ENCODE measurements at regions not wholly inside any gene's neighbourhood (a gene's known extent, or its start where the extent isn't known, plus 50 kb on each side); places are given as distances from the start of the nearest gene placed in this dataset.

- Mint-ChIP-seq H3K4me3 (no peak overlapping the region), H3K27ac (no peak overlapping the region), H3K36me3 (ENCODE audit: insufficient read depth in 1 of 3, low read depth in 3 of 3) (no peaks in the 10 kb centered on the region), H3K27me3 (ENCODE audit: low read depth) (no peaks in the 10 kb centered on the region), H3K4me1 (no peaks in the 10 kb centered on the region), H3K9me3 (no peaks in the 10 kb centered on the region)
- Histone ChIP-seq H2BK15ac (ENCODE audit: low read depth, low read length) (no peak overlapping the region), H2AK5ac (ENCODE audit: insufficient read length, low read length) (no peak overlapping the region), H2BK20ac (ENCODE audit: low read depth, low read length, poor library complexity, severe bottlenecking) (no peak overlapping the region), H2BK5ac (ENCODE audit: insufficient read length, low read length) (no peak overlapping the region), H3K79me2 (ENCODE audit: insufficient read depth, low read length) (no peaks in the 10 kb centered on the region), H4K91ac (ENCODE audit: insufficient read length, low read depth, low read length) (no peak overlapping the region), H3K23ac (ENCODE audit: insufficient read length, low read depth, low read length) (no peak overlapping the region), H3K4me2 (ENCODE audit: insufficient read depth, insufficient read length, low read length) (no peak overlapping the region), H3T11ph (ENCODE audit: low read length) (no peak overlapping the region), H3K9ac (ENCODE audit: extremely low read depth, insufficient read length, low read length) (no peak overlapping the region), H2BK120ac (ENCODE audit: low read depth, low read length, poor library complexity, severe bottlenecking) (no peak overlapping the region), H3K14ac (ENCODE audit: insufficient read depth, low read length) (no peak overlapping the region), H3K56ac (ENCODE audit: insufficient read length, low read depth, low read length) (no peak overlapping the region), H4K8ac (replicated peaks; ENCODE audit: insufficient read length, low read depth, low read length) (no peak overlapping the region), H3K23me2 (ENCODE audit: insufficient read length, low read depth, low read length, poor library complexity, severe bottlenecking) (no peaks in the 10 kb centered on the region), H3K4ac (ENCODE audit: low read depth, low read length) (no peak overlapping the region), H3K18ac (ENCODE audit: insufficient read length, low read depth, low read length) (no peak overlapping the region), H2BK12ac (ENCODE audit: insufficient read length, low read depth, low read length) (no peak overlapping the region), H4K20me1 (ENCODE audit: control insufficient read depth, insufficient read depth, insufficient read length) (no peaks in the 10 kb centered on the region), H2AFZ (ENCODE audit: low read length) (no peak overlapping the region), H3K9me3 (ENCODE audit: control insufficient read depth, low read depth, low read length) (no peaks in the 10 kb centered on the region), H3K79me1 (ENCODE audit: insufficient read depth, low read depth, low read length, poor library complexity, severe bottlenecking) (no peaks in the 10 kb centered on the region), H3K4me1 (ENCODE audit: insufficient read depth, low read length) (no peaks in the 10 kb centered on the region), H4K5ac (ENCODE audit: insufficient read length, low read depth, low read length) (no peak overlapping the region), H3K27ac (ENCODE audit: insufficient read length, low read depth, low read length) (no peak overlapping the region), H3K27me3 (ENCODE audit: insufficient read depth, low read length) (no peaks in the 10 kb centered on the region)
- TF ChIP-seq CTCF (conservative IDR thresholded peaks at IDR 0.05): no peak
- WGBS (ENCODE audit: extremely low coverage, insufficient read length, low lambda C conversion rate): no CpG with 5 or more reads among the region's 4 CpGs
- DNase-seq: no peak
Measured at GRCh38 chr2:225233234-225233633, 166.3 kb upstream of the NYAP2 start.
